Effector CD4-positive, alpha-beta T cell (primary cell): ENCODE measurements at regions not wholly inside any gene's neighbourhood (a gene's known extent, or its start where the extent isn't known, plus 50 kb on each side); places are given as distances from the start of the nearest gene placed in this dataset.
"Not testable (repeated sequence)": the region's sequence is repeated elsewhere in the genome, so short reads cannot be mapped to it uniquely, and the experiment has no call there.

ENCODE experiments used
- DNase-seq: peaks from one replicate; pipeline ENCODE4 v3.0.0-alpha.2; 2020

- no peak for DNase-seq
These were observed 243.3 kb upstream of the FOXK1 start for GRCh38 chr7:4438723-4439245.

GRCh38 chr7:4439444-4439843 lies 242.7 kb upstream of the FOXK1 start:
- no peak for DNase-seq

GRCh38 chr7:4444106-4444505 lies 238.0 kb upstream of the FOXK1 start:
- DNase-seq, result no peak

- DNase-seq, result no peak
These were observed 236.3 kb upstream of the FOXK1 start for GRCh38 chr7:4445777-4446176.

GRCh38 chr7:4449263-4449662 lies 232.8 kb upstream of the FOXK1 start:
- DNase-seq, result no peak

GRCh38 chr7:4450483-4450882 lies 231.6 kb upstream of the FOXK1 start:
- no peak for DNase-seq

GRCh38 chr7:4460597-4460996 lies 221.5 kb upstream of the FOXK1 start:
- DNase-seq, result no peak

GRCh38 chr7:4461531-4461930 lies 220.6 kb upstream of the FOXK1 start:
- DNase-seq, result no peak

GRCh38 chr7:4468320-4469102 lies 213.6 kb upstream of the FOXK1 start:
- no peak for DNase-seq

- no peak for DNase-seq
These were observed 211.8 kb upstream of the FOXK1 start for GRCh38 chr7:4470246-4470645.

GRCh38 chr7:4472728-4473127 lies 209.4 kb upstream of the FOXK1 start:
- DNase-seq, result no peak

- no peak for DNase-seq
These were observed 202.6 kb upstream of the FOXK1 start for GRCh38 chr7:4479367-4480039.

- not testable (repeated sequence) for DNase-seq
These were observed 202.0 kb upstream of the FOXK1 start for GRCh38 chr7:4480131-4480530.

- no peak for DNase-seq
These were observed 198.2 kb upstream of the FOXK1 start for GRCh38 chr7:4483851-4484250.

- no peak for DNase-seq
These were observed 197.6 kb upstream of the FOXK1 start for GRCh38 chr7:4484545-4484944.

- no peak for DNase-seq
These were observed 195.2 kb upstream of the FOXK1 start for GRCh38 chr7:4486907-4487306.

- not testable (repeated sequence) for DNase-seq
These were observed 185.2 kb upstream of the FOXK1 start for GRCh38 chr7:4496911-4497310.

GRCh38 chr7:4500812-4501211 lies 181.3 kb upstream of the FOXK1 start:
- no peak for DNase-seq

GRCh38 chr7:4507886-4508285 lies 174.2 kb upstream of the FOXK1 start:
- not testable (repeated sequence) for DNase-seq

GRCh38 chr7:4513450-4513849 lies 168.6 kb upstream of the FOXK1 start:
- DNase-seq, result no peak

- no peak for DNase-seq
These were observed 162.1 kb upstream of the FOXK1 start for GRCh38 chr7:4519819-4520520.

GRCh38 chr7:4523219-4523618 lies 158.9 kb upstream of the FOXK1 start:
- no peak for DNase-seq

- no peak for DNase-seq
These were observed 158.2 kb upstream of the FOXK1 start for GRCh38 chr7:4523873-4524272.

- DNase-seq, result no peak
These were observed 156.2 kb upstream of the FOXK1 start for GRCh38 chr7:4525884-4526283.
